NCI-H2081 treated with DMSO at 0.1 percent for 48 hours (cell line): ENCODE measurements at regions not wholly inside any gene's neighbourhood (a gene's known extent, or its start where the extent isn't known, plus 50 kb on each side); places are given as distances from the start of the nearest gene placed in this dataset.
"Not testable (repeated sequence)": the region's sequence is repeated elsewhere in the genome, so short reads cannot be mapped to it uniquely, and the experiment has no call there.

Experiments
- DNase-seq: peaks from one replicate; lab custom pipeline; 2025; lab: John Stamatoyannopoulos, UW

DNA sequence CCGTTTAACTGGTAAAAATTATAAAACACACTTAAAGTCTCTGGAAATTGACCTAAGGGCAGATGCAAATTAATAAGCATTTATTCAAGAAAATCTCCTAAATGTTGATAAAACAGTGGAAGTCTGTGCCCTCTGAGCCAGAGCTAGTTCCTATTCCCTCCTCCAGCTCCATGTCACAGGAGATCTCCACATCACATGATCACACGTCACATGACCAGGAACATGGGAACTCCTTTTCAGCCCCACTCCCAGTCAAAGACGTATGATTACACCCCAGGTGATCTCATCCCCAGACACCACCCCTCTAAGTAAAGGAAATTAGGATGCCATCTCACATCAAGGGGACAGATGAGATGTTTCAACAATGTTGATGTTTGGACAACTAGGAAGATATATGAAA is 237.7 kb upstream of the FRG1 start:
- DNase-seq = not testable (repeated sequence)

DNA sequence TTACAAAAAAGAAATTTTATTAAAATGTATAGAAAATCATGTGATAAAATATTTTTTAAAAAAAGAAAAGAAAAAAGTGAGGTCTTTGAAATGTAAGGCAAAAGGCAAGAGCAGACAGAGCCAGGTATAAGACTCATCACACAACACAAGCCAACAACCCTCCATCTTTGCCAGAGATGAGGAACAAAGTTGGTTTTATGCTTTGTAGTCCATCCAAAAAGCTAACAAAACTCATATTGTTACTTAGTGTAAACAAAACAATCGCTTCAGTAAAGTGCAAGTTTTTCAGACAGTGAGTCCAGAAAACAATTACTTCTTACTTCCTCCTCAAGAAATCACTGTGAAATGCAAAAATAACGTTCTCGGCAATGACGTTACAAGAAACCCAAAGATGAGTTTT is 233.9 kb upstream of the FRG1 start:
- DNase-seq = not testable (repeated sequence)

DNA sequence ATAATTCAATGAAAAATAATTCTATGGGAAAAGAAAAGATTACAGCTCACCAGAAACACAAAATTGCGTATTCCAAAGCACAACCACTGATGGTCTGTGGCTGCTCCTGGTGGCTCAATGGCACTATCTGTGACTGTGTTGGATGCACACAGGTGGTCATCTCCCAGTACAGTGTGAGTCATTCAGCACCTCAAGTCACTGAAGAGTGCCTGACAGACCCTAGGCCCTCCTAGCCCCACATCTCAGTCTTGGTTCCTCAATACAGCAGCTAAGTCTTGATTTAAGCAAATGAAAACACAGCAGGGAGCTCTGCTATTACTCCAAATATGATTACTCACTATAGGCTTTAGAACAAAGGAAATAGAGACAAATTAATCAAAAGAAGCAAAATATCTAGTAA is 233.4 kb upstream of the FRG1 start:
- not testable (repeated sequence) for DNase-seq

DNA sequence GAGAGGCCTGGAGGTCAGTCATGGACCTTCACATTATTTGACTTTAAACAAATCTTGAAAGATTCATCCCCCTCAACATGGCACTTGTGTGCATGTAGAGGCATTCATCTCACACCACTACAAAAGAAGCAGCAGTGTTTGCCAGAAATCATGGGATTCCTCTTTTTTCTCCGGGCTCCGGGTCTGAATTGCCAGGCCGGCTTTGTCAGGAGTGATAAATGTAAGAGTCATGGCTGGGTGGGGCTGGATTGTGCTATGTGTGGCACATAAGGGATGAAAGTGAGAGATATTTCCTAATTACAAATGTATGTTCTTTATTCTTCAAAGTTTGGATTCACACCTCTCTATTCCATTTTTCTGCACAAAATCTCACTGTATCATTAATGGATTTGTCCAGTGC is 228.7 kb upstream of the FRG1 start:
- DNase-seq = not testable (repeated sequence)

DNA sequence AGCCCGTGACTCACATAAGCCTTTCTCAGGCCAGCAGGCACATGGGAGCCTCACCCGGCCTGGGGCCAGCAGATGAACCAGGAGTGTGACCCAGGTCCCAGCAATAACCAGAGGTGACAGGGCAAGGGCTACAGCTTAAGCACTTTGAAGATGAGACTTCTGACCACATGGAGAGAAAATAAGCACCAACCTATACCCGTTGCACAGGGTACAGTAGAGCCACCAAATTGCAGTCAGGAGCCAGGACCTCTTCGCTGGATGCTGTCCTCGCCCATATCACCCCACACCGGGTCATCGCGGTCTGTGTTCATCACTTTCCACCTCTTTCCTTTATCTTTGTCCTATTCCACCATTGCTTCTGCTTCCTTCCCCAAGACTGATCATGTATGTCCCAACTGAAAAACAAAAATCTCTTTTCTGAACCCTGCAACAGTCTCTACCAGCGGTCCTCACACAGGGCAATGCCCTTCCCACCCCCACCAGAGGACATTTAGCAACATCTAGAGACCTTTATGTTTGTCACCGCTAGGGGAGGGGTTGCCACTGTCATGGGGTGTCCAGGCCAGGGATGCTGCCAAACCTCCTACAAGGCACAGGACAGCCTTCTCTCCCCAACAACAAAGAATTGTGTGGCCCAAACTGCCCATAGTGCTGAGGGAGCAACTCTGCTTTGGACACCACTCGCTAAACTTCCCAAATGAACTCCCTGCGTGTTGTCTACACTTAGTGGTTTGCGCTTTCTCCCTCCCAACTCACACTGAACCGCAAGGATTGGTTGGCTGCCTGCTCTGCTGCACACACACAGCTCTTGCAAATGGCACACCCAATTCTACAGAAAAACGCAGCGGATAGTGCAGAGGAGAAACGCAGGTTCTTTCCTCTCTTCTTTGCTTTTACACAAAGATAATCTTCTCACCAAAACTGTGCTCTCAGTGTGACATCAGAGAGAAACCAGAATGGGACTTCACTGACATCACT is 219.4 kb upstream of the FRG1 start:
- not testable (repeated sequence) for DNase-seq

DNA sequence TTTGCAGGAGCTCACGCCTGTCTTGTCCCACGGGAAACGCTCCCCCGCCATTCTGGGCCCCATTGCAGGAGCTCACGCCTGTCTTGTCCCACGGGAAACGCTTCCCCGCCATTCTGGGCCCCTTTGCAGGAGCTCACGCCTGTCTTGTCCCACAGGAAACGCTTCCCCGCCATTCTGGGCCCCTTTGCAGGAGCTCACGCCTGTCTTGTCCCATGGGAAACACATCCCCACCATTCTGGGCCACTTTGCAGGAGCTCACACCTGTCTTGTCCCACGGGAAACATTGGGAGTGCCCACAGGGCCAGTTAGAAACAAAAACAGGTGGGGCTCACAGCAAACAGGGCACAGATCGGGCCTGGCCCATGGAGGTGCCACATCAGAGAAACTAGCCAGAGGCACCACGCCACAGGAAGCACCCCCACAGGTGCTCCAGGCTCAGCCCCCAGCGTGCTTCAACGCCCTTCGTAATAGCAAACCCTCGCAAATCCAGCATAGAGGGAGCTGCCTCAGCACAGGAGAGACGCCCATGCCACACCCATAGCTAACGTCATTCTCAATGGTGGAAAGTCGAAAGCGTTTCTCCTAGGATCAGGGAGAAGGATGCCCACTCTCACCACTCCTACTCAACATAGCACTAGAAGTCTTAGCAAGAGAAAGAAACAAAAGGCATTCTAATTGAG is 218.2 kb upstream of the FRG1 start:
- not testable (repeated sequence) for DNase-seq

DNA sequence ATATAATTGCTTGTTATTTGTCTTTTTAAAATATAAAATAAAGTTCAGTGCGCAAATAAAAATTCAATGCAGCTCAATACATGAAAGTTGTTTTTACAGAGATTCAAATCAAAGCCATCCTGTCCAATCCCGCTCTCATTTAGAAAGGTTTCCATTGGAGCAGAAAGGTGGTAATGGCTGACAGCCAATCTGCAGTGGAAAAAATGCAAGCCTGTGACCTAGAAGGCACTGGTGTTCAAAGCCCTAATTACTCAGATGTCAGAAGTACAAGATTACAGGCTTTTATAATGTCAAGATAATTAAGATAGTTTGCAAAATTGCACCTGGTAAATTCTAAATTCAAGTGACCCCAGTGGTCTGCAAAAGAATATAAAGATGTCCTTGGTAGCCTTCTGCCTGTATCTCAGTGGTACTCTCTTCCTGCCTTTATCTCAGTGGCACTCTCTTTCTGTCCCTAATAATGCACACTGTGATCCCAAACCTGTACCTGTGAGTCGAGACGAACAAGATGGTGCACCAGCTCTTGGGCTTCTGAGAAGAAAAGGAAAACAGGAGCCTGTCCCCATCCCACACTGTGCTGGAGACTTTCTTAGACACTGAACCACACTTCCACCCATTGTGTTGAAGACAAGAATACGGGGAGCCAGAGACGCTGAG is 212.6 kb upstream of the FRG1 start:
- DNase-seq = not testable (repeated sequence)

DNA sequence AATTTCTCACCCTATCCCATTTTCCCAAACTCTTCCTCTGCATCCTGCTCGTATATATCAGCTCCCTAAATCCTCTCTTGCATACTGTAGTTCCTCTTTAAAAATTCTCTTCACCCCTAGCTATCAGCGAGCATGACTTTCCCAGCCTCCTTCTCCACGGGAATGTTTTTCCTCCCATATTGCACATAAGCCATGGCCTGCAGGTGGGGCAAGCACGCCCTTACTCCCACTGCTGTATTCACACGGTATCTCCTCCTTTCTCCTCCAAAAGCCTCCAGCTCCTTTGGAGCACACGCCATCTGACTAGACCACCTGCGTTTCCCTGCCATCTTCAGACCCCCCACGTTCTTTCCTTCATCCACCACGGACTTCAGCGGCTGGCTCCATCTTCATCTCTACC is 208.7 kb upstream of the FRG1 start:
- DNase-seq = not testable (repeated sequence)

DNA sequence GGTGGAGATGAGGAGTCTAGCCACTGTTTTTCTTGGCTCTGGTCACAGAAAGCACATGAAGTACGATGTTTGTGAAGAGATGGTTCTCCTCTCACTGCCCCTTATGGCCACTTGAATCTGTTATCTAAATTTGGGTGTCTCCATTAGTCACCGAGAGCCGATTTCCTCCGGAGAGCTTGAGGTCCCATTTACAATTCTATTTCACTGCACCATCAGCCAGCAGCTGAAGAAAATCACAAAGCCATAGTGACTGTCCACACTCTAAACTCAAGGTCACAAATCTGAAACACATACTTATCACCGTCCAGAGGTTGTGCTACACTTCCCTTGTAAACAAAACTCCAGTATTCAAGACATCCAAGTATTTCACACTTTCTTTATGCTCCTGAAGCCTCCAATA is 207.2 kb upstream of the FRG1 start:
- DNase-seq = not testable (repeated sequence)

DNA sequence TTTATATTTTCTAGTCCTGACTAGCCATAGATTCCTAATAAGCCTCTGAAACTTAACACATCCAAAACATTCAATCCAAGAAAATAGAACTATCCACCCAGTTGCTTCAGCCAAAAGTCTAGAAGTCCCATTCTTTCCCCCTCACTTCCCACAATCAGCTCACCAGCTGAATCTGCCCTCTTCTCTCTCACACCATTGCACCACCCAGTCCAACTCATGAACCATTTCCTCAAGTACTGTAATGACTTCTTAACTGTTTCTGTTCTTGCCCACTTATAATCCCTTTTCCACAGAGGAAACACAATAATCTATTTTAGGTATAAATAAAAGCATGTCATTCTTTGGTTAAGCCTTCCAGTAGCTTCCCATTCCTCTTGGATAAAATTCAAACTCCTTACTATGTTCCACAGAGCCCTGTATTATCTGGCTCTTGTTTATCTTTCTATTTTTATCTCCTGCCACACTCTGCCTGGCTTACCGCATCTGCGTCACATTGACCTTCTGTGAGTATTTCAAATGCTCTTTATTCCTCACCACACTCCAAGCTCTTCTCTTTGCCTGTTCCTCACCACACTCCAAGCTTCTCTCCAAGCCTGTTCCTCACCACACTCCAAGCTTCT is 205.9 kb upstream of the FRG1 start:
- DNase-seq = not testable (repeated sequence)

DNA sequence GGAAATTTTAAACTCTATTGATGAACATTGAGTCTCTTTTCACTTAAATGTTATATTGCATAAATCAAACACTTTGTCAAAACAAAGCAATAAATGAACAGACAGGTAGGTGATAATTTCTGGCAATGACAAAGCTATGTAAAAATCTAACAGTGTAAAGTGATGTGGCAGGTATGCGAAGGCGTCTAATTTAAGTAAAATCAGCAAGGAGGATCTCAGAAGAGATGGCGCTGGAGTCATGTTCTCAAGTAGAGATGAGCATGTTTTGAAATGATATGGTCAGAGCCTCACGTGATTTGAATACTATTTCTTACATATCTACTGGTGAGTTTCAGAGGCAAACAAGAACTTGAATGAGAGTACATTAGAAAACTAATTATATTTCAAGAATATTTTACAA is 204.0 kb upstream of the FRG1 start:
- not testable (repeated sequence) for DNase-seq

DNA sequence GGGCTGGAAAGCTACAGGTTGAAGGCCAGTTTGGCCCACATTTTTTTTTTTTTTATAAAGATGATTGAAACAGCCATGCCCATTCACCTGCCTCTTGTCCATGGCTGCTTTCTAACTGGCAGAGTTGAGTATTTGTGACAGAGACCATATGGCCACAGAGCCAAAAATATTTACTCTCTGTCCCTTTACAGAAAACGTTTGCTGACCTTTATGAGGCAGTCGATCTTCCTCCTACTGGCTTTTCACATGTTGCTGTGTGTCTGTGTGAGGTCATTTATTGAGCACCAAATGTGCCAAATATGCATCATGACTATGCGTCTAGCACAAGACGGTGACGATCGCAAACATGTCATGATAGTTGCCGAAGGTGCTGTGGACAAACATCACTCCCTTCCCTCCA is 200.6 kb upstream of the FRG1 start:
- DNase-seq = not testable (repeated sequence)

DNA sequence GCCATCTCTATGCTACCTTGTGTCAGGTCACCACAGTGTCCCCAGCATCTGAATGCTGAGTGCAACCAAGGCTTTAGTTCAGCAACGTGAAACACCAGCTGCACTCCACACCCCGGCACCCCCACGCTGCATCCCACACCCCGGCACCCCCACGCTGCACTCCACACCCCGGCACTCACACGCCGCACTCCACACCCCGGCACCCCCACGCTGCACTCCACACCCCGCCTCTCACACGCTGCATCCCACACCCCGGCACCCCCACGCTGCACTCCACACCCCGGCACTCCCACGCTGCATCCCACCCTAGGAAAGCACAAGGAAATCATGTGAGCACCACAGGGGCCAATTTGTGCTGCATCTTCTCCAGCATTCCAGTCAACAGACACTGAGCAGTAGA is 199.8 kb upstream of the FRG1 start:
- DNase-seq = no peak

DNA sequence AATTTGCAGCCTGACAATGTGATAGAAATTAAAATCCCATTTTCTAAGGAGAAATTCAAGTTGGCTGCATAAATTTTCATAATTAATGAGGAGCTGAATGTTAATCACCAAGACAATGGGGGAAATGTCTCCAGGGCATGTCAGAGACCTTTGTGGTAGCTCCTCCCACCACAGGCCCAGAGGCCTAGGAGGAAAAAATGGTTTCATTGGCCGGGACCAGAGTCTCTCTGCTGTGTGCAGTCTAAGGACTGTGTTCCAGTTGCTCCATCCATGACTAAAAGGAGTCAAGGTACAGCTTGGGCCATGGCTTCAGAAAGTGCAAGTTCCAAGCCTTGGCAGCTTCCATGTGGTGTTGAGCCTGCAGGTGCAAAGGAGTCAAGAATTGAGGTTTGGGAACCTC is 187.6 kb upstream of the FRG1 start:
- DNase-seq = not testable (repeated sequence)

DNA sequence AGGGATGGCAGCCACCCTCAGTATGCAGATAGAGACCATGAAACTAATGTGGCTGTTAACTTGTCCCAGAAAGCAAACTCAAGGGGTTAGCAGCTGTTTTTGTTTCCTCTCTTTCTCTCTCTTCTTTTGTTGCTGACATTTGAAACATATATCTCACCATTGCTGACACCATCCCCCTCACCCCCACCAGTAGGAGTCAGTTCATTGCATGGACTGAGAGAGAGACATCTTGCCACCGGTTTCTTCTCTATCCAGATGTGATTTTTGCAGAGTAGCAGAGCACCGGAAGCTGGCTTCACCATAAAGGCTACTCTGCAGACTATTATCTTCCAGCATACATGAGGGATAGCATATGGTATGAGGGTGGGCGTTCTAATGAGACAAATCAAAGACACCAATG is 177.1 kb upstream of the FRG1 start:
- DNase-seq = no peak

DNA sequence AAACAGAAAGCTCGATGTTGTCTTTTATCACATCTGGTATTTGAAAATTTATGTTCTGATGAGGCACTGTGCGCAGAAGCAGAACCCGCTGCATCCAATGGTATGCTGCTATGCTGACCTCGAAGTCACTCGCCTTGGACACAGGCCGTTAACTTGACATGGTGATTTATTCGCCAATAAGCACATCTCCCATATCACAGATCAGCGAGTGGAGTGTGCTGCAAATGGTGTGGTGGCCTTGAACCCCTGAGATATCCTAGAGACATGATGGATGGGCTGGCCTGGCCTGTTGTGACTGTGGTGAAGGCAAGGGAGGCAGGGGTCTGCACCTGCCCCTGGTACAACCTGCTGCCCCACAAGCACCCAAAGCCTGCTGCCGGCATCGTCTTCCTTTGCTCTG is 175.4 kb upstream of the FRG1 start:
- no peak for DNase-seq

DNA sequence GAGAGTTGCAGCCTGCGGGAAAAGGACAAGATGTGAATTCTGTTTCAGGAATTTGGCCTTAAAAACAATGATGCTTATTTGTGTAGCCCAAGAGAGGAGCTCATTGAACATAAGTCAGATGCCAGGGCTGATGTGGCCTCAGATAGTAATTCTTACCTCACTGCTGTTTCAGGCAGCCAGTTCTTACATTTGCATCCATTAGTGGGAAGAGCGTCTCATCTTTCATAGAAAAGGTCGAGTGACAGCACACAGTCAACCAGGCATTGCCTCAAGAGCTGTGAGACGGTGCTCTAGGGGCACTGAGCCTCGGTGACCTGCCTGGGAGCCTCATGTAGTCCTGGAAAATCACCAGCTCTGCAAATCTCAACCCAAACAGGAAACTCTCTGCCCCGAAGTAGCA is 174.9 kb upstream of the FRG1 start:
- no peak for DNase-seq

DNA sequence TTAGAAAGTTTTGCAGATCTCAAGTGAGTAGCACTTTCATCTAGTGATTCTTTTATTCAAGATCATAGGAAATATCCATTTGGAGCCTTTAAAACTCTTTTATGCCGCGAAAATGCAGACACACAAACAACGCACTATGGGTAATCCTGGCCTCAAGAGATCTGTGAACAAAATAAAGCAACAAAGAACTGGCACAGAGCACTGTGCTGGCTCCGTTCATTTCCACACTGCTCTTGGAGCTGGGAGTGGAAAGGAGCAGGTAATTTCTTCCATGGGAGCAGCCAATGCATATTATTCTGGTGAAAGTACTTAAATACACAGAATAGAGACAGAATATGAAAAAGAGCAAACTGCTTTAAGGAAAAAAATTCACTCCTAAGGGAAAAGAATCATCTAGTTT is 172.7 kb upstream of the FRG1 start:
- DNase-seq = no peak

DNA sequence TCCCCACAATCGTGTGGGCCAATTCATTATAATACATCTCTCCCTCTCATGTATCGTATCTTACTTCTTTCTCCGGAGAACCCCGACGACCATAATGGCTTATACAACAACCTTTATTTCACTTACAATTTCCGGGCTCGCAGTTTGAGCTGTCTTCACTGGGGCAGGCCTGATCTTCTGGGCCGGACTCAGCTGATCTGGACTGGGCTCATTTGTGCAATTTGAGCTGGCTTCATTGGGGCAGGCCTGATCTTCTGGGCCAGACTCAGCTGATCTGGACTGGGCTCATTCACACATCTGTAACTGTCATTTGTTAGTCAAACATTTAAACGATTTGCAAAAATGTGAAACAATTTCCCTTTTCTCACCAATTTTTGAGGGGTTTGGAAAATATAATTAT is 171.5 kb upstream of the FRG1 start:
- no peak for DNase-seq

DNA sequence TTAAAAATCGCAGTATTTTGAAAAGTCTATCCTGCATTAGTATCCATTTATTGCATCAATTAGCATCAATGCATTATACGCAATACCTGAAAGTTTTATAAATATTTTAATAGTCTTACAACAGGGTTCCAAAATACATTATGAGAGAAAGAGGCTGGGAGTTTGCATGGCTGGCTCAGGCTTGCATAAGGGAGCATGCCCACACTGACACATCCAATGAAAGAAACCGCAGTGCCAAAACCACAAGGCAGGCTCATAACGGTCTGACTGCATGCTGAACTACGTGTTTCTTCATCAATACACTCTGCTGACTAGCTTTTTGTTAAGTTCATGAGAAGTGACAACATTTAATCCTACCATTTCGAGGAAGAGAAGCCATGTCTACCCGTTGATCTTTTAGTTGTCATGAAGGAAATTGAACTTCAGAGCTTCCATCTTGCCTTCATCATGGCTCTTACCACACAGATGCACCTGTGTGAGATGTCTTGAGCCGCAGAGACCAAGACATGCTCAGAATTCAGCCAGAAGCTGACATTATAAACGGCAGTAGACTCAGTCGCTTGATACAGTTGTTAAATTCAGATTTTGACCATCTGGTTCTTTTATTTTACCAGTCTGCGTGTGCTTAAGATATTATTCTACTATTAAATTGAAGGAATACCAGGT is 168.8 kb upstream of the FRG1 start:
- no peak for DNase-seq

DNA sequence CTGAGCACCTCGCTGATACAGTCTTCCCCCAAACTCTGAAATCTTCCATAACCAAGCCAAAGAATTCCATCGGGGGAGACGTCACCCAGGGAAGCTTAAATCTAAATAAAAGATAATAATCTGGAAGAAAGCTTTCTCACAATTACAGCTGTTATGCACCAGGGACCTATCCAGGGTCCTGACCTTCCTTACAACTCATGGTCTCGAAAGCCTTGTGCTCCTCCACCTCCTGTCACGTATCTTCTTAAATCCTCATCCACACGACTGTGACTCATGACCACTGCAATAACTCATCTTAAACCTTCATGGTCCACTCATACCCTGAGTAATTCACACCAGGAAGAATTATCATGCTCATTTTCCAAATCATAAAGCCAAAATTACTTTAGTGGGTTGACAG is 166.8 kb upstream of the FRG1 start:
- no peak for DNase-seq
